ENCODE measurements at regions not wholly inside any gene's neighbourhood (a gene's known extent, or its start where the extent isn't known, plus 50 kb on each side); places are given as distances from the start of the nearest gene placed in this dataset.

- TF ChIP-seq CTCF (IDR thresholded peaks at IDR 0.05; ENCODE audit: low read length): no peak
- TF ChIP-seq EZH2 (optimal IDR thresholded peaks at IDR 0.05; ENCODE audit: low read depth, low read length): no peak
- no peak for TF ChIP-seq EZH2phosphoT487 (IDR thresholded peaks at IDR 0.05; ENCODE audit: low read length)
Observed at GRCh38 chr16:79267146-79267545, 333.4 kb downstream of the MAF start.

All from MM.1S (cell line).